OCI-LY3 (cell line): ENCODE measurements at regions not wholly inside any gene's neighbourhood (a gene's known extent, or its start where the extent isn't known, plus 50 kb on each side); places are given as distances from the start of the nearest gene placed in this dataset.

Experiments used
- CTCF ChIP-seq: fragments of 200-600, 300-600 bp; sonication (generic); IDR thresholded peaks from 2 replicates; pipeline ENCODE4 v1.5.1; 2014; ENCODE audit warnings: antibody characterized with exemption, low read length, low read depth
- EZH2phosphoT487 ChIP-seq: fragments of 200-600 bp; shearing (Covaris generic); IDR thresholded peaks from 2 replicates; pipeline ENCODE4 v1.6.1; 2018; ENCODE audit warnings: antibody characterized with exemption, mixed run types, low read depth

GRCh38 chr9:20125727-20126126 lies 336.9 kb upstream of the SLC24A2 start:
- TF ChIP-seq CTCF (no peak), EZH2phosphoT487 (no peak)
